IMR-90 (cell line): ENCODE measurements at regions not wholly inside any gene's neighbourhood (a gene's known extent, or its start where the extent isn't known, plus 50 kb on each side); places are given as distances from the start of the nearest gene placed in this dataset.

Source experiments
- BHLHE40 ChIP-seq: fragments of 150-350 bp; IDR thresholded peaks from 2 replicates; pipeline ENCODE4 v1.6.1; 2016; ENCODE audit warnings: mild to moderate bottlenecking, low read depth, low read length
- CEBPB ChIP-seq: IDR thresholded peaks from 2 replicates; pipeline ENCODE4 v1.6.1; 2012; ENCODE audit warnings: low read depth, low read length, improper control_type of control experiment
- ELK1 ChIP-seq: fragments of 150-350 bp; IDR thresholded peaks from 2 replicates; pipeline ENCODE4 v1.6.1; 2016; ENCODE audit warnings: low read depth, mild to moderate bottlenecking, low read length, moderate library complexity, borderline replicate concordance
- MAFK ChIP-seq: IDR thresholded peaks from 2 replicates; pipeline ENCODE4 v1.6.1; 2012; ENCODE audit warnings: low read depth, low read length, improper control_type of control experiment
- MXI1 ChIP-seq: IDR thresholded peaks from 2 replicates; pipeline ENCODE4 v1.6.1; 2012; ENCODE audit warnings: low read depth, mild to moderate bottlenecking, low read length, moderate library complexity, borderline replicate concordance
- POLR2A ChIP-seq: IDR thresholded peaks from 2 replicates; pipeline ENCODE4 v1.6.1; 2012; ENCODE audit warnings: mild to moderate bottlenecking, low read depth, low read length
- SMC3 ChIP-seq: fragments of 150-350 bp; IDR thresholded peaks from 2 replicates; pipeline ENCODE4 v1.6.1; 2016; ENCODE audit warnings: low read depth, mild to moderate bottlenecking, antibody characterized with exemption, low read length, moderate library complexity
- USF2 ChIP-seq: fragments of 150-350 bp; IDR thresholded peaks from 2 replicates; pipeline ENCODE4 v1.6.1; 2017; ENCODE audit warnings: mild to moderate bottlenecking, antibody characterized with exemption, low read length, low read depth
- TF ChIP-seq, protein P1 (sequence below): conservative IDR thresholded peaks from 2 replicates; pipeline ENCODE4 v1.5.1; 2012; ENCODE audit warnings: mild to moderate bottlenecking, low read depth, low read length, improper control_type of control experiment

- no peak for TF ChIP-seq POLR2A
- TF ChIP-seq, protein P1, sequence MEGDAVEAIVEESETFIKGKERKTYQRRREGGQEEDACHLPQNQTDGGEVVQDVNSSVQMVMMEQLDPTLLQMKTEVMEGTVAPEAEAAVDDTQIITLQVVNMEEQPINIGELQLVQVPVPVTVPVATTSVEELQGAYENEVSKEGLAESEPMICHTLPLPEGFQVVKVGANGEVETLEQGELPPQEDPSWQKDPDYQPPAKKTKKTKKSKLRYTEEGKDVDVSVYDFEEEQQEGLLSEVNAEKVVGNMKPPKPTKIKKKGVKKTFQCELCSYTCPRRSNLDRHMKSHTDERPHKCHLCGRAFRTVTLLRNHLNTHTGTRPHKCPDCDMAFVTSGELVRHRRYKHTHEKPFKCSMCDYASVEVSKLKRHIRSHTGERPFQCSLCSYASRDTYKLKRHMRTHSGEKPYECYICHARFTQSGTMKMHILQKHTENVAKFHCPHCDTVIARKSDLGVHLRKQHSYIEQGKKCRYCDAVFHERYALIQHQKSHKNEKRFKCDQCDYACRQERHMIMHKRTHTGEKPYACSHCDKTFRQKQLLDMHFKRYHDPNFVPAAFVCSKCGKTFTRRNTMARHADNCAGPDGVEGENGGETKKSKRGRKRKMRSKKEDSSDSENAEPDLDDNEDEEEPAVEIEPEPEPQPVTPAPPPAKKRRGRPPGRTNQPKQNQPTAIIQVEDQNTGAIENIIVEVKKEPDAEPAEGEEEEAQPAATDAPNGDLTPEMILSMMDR, result no peak
- no peak for TF ChIP-seq CEBPB
- no peak for TF ChIP-seq MXI1
- no peak for TF ChIP-seq ELK1
- TF ChIP-seq USF2, result no peak
- no peak for TF ChIP-seq MAFK
- TF ChIP-seq BHLHE40, result no peak
- no peak for TF ChIP-seq SMC3
These were observed 322.6 kb upstream of the SEMA3D start for GRCh38 chr7:85509476-85509875.
